Liver (tissue), 8 donors: ENCODE measurements at regions not wholly inside any gene's neighbourhood (a gene's known extent, or its start where the extent isn't known, plus 50 kb on each side); places are given as distances from the start of the nearest gene placed in this dataset.
"Not testable (repeated sequence)": the region's sequence is repeated elsewhere in the genome, so short reads cannot be mapped to it uniquely, and the experiment has no call there.

Source experiments
- DNase-seq: peaks from one replicate; pipeline ENCODE4 v3.0.0-alpha.2; 2017; ENCODE audit warnings: low spot score
- H3K27ac ChIP-seq, 2 donors: one replicate each; pipeline ENCODE4 v1.7.0; 2013; ENCODE audit warnings: inconsistent platforms in 2 of 2, low read length in 2 of 2, control low read depth in 1 of 2, low read depth in 1 of 2, mild to moderate bottlenecking in 1 of 2
- H3K27me3 ChIP-seq, 4 donors: one replicate each; pipeline versions ENCODE4 v1.6.1 to v1.7.0; 2013; ENCODE audit warnings: low read length in 3 of 4, inconsistent platforms in 1 of 4, mild to moderate bottlenecking in 1 of 4, moderate library complexity in 1 of 4; ENCODE audit not compliant: control insufficient read depth in 4 of 4, insufficient read depth in 4 of 4
- H3K36me3 ChIP-seq, 4 donors: one replicate each; pipeline versions ENCODE4 v1.6.1 to v1.7.0; 2013; ENCODE audit warnings: low read length in 3 of 4, mild to moderate bottlenecking in 3 of 4, low read depth in 1 of 4, moderate library complexity in 1 of 4; ENCODE audit not compliant: control insufficient read depth in 4 of 4, insufficient read depth in 3 of 4
- H3K4me1 ChIP-seq, 4 donors: one replicate each; pipeline versions ENCODE4 v1.6.1 to v1.7.0; 2013; ENCODE audit warnings: low read length in 3 of 4, mild to moderate bottlenecking in 3 of 4, moderate library complexity in 1 of 4; ENCODE audit not compliant: control insufficient read depth in 4 of 4, insufficient read depth in 4 of 4
- H3K4me3 ChIP-seq, 3 donors: one replicate each; pipeline versions ENCODE4 v1.6.1 to v1.7.0; 2013; ENCODE audit warnings: low read length in 3 of 3, control low read depth in 1 of 3, low read depth in 1 of 3, mild to moderate bottlenecking in 1 of 3
- H3K9ac ChIP-seq, 2 donors: one replicate each; pipeline ENCODE4 v1.7.0; 2013; ENCODE audit warnings: low read length in 2 of 2, mild to moderate bottlenecking in 2 of 2, moderate library complexity in 2 of 2, control low read depth in 1 of 2, low read depth in 1 of 2
- H3K9me3 ChIP-seq, 4 donors: one replicate each; pipeline versions ENCODE4 v1.6.1 to v1.7.0; 2013; ENCODE audit warnings: low read length in 3 of 4; ENCODE audit not compliant: control insufficient read depth in 4 of 4
- CTCF ChIP-seq: fragments of 150-350 bp; IDR thresholded peaks from 2 replicates; pipeline ENCODE4 v1.5.1; 2017; ENCODE audit warnings: improper control_type of control experiment, low read depth, low read length; ENCODE audit not compliant: missing input control
- FOXA1 ChIP-seq: IDR thresholded peaks from 2 replicates; pipeline ENCODE4 v1.6.1; 2016; ENCODE audit warnings: antibody characterized with exemption
- FOXA2 ChIP-seq: IDR thresholded peaks from 2 replicates; pipeline ENCODE4 v1.6.1; 2016; ENCODE audit warnings: antibody characterized with exemption
- GABPA ChIP-seq, 2 donors: IDR thresholded peaks in 1 of 2; conservative IDR thresholded peaks in 1 of 2; 2 replicates each; pipeline ENCODE4 v1.6.1; 2016; ENCODE audit warnings: antibody characterized with exemption in 2 of 2, mild to moderate bottlenecking in 1 of 2, moderate library complexity in 1 of 2
- MAX ChIP-seq: IDR thresholded peaks from 2 replicates; pipeline ENCODE4 v1.6.1; 2016; ENCODE audit warnings: antibody characterized with exemption
- RAD21 ChIP-seq, 2 donors: IDR thresholded peaks; 2 replicates each; pipeline ENCODE4 v1.6.1; 2016; ENCODE audit warnings: antibody characterized with exemption in 2 of 2, mild to moderate bottlenecking in 2 of 2
- SP1 ChIP-seq: IDR thresholded peaks from 2 replicates; pipeline ENCODE4 v1.6.1; 2018; ENCODE audit warnings: antibody characterized with exemption, mild to moderate bottlenecking
- TAF1 ChIP-seq: conservative IDR thresholded peaks from 2 replicates; pipeline ENCODE4 v1.6.1; 2016; ENCODE audit warnings: antibody characterized with exemption, mild to moderate bottlenecking
- YY1 ChIP-seq: IDR thresholded peaks from 2 replicates; pipeline ENCODE4 v1.6.1; 2016; ENCODE audit warnings: antibody characterized with exemption, mild to moderate bottlenecking
- WGBS: extraction: QIAGEN DNeasy Blood & Tissue Kit; methylation state at CpG from one replicate; pipeline ENCODE4 v1.1.7; 2013; 5-methylcytosine and 5-hydroxymethylcytosine counted together
- donor health status: healthy.
- donor health status: healthy.
- donor health status: healthy.
- donor health status: healthy.
- donor health status: healthy.

- TF ChIP-seq SP1 (no peak), GABPA (IDR thresholded peaks at IDR 0.05 in 1 of 2, conservative IDR thresholded peaks at IDR 0.05 in 1 of 2) (no peak), YY1 (no peak), TAF1 (no peak), FOXA2 (no peak), FOXA1 (no peak), MAX (no peak)
- WGBS: 52% methylated on average over 1 of the region's 1 CpG
- H3K9me3 ChIP-seq: peaks cover 0 to 3% (median 0%) of the 10 kb centered on the region in 4 donors
- no peak overlapping the region for H3K9ac ChIP-seq
- H3K27ac ChIP-seq: no peak overlapping the region
- no peaks in the 10 kb centered on the region for H3K36me3 ChIP-seq
- no peak overlapping the region for H3K4me3 ChIP-seq
- no peak for DNase-seq
- no peaks in the 10 kb centered on the region for H3K27me3 ChIP-seq
- no peaks in the 10 kb centered on the region for H3K4me1 ChIP-seq
These were observed 62.3 kb upstream of the PARP4 start for GRCh38 chr13:24574847-24575246.

- H3K4me3 ChIP-seq, H3K9me3 ChIP-seq, H3K36me3 ChIP-seq, H3K9ac ChIP-seq, H3K4me1 ChIP-seq, H3K27me3 ChIP-seq, H3K27ac ChIP-seq, DNase-seq: not testable (repeated sequence)
- 0% methylated on average over 1 of the region's 1 CpG for WGBS
- TF ChIP-seq CTCF (peak; percentile 42), RAD21 (IDR thresholded peaks at IDR 0.05) (peak; percentile 58 to 61)
These were observed 67.7 kb upstream of the PARP4 start for GRCh38 chr13:24580315-24580714.

GRCh38 chr13:24581578-24581977 lies 69.0 kb upstream of the PARP4 start:
- H3K4me1 ChIP-seq, H3K36me3 ChIP-seq, H3K4me3 ChIP-seq, H3K9me3 ChIP-seq, H3K9ac ChIP-seq, H3K27me3 ChIP-seq, DNase-seq, H3K27ac ChIP-seq: not testable (repeated sequence)
- 72% methylated on average over 5 of the region's 5 CpGs for WGBS

GRCh38 chr13:24591697-24592096 lies 79.1 kb upstream of the PARP4 start:
- not testable (repeated sequence) for H3K4me3 ChIP-seq, H3K27ac ChIP-seq, DNase-seq, H3K9ac ChIP-seq, H3K9me3 ChIP-seq, H3K36me3 ChIP-seq, H3K4me1 ChIP-seq, H3K27me3 ChIP-seq
- WGBS: 44% methylated on average over 6 of the region's 6 CpGs

- not testable (repeated sequence) for H3K27ac ChIP-seq, H3K27me3 ChIP-seq, H3K9ac ChIP-seq, H3K4me1 ChIP-seq, H3K36me3 ChIP-seq, H3K4me3 ChIP-seq, H3K9me3 ChIP-seq, DNase-seq
- WGBS: 74% methylated on average over 3 of the region's 3 CpGs
These were observed 82.1 kb upstream of the ATP12A start for GRCh38 chr13:24597906-24598670.

GRCh38 chr13:24599019-24599791 lies 81.0 kb upstream of the ATP12A start:
- not testable (repeated sequence) for DNase-seq, H3K36me3 ChIP-seq, H3K4me1 ChIP-seq, H3K27me3 ChIP-seq, H3K9ac ChIP-seq, H3K27ac ChIP-seq, H3K9me3 ChIP-seq, H3K4me3 ChIP-seq
- WGBS: 78% methylated on average over 10 of the region's 10 CpGs
